Vagina (tissue), 2 donors: ENCODE measurements at regions not wholly inside any gene's neighbourhood (a gene's known extent, or its start where the extent isn't known, plus 50 kb on each side); places are given as distances from the start of the nearest gene placed in this dataset.

ENCODE experiments used
- DNase-seq, 2 donors: peaks; one replicate each; pipeline ENCODE4 v3.0.0-alpha.2; 2017; ENCODE audit errors: extremely low spot score in 2 of 2
- H3K27ac ChIP-seq: fragments of 200-600 bp; sonication (generic); one replicate; pipeline ENCODE4 v1.5.1; 2019
- H3K27me3 ChIP-seq: fragments of 200-600 bp; sonication (generic); one replicate; pipeline ENCODE4 v1.5.1; 2019
- H3K36me3 ChIP-seq, 2 donors: fragments of 200-600 bp; sonication (generic); one replicate each; pipeline ENCODE4 v1.5.1; 2017 to 2019
- H3K4me1 ChIP-seq: fragments of 200-600 bp; sonication (generic); one replicate; pipeline ENCODE4 v1.5.1; 2019
- H3K4me3 ChIP-seq, 2 donors: fragments of 200-600 bp; sonication (generic); 1 replicate in 1 of 2; 2 replicates in 1 of 2; pipeline ENCODE4 v1.5.1; 2016 to 2019
- H3K9me3 ChIP-seq: fragments of 200-600 bp; sonication (generic); one replicate; pipeline ENCODE4 v1.5.1; 2019
- CTCF ChIP-seq, 3 experiments: fragments of 450-650 bp in 2 of 3; fragments of 200-600 bp in 1 of 3; sonication (generic) in 1 of 3; IDR thresholded peaks; one replicate each; pipeline ENCODE4 v1.5.1; 2017 to 2019; ENCODE audit warnings: antibody characterized with exemption in 3 of 3, mild to moderate bottlenecking in 2 of 3, moderate library complexity in 2 of 3
- POLR2A ChIP-seq, 2 donors: fragments of 450-650 bp; IDR thresholded peaks; one replicate each; pipeline ENCODE4 v1.6.1; 2017; ENCODE audit warnings: antibody characterized with exemption in 2 of 2, mild to moderate bottlenecking in 2 of 2, moderate library complexity in 2 of 2
- POLR2AphosphoS5 ChIP-seq, 2 donors: sonication (generic); formaldehyde crosslinking; IDR thresholded peaks; one replicate each; pipeline ENCODE4 v1.9.0; 2017; ENCODE audit warnings: antibody characterized with exemption in 2 of 2, mild to moderate bottlenecking in 2 of 2, low read depth in 1 of 2; ENCODE audit not compliant: insufficient read depth in 1 of 2
- intact Hi-C: fragments of 100-400 bp; cut with DNase I; formaldehyde crosslinking; loops from one replicate; pipeline ENCODE4 v1.15.1; 2023

- Histone ChIP-seq H3K27ac (no peak overlapping the region), H3K4me1 (peaks cover 2% of the 10 kb centered on the region), H3K9me3 (no peaks in the 10 kb centered on the region), H3K27me3 (no peaks in the 10 kb centered on the region), H3K4me3 (no peak overlapping the region), H3K36me3 (no peaks in the 10 kb centered on the region)
- no peak for DNase-seq
- no peak for TF ChIP-seq CTCF (IDR thresholded peaks at IDR 0.05)
- intact Hi-C loops = loop anchor here (2.0 kb wide), 1 partner anchor 17 kb away; no protein-coding TSS in a partner anchor
These were observed 157.0 kb downstream of the COPRS start for GRCh38 chr17:31702041-31702440.

- H3K27me3 ChIP-seq = no peaks in the 10 kb centered on the region
- TF ChIP-seq POLR2A (IDR thresholded peaks at IDR 0.05) = no peak
- no peak for TF ChIP-seq CTCF (IDR thresholded peaks at IDR 0.05)
- TF ChIP-seq POLR2AphosphoS5 (IDR thresholded peaks at IDR 0.05; ENCODE audit: insufficient read depth in 1 of 2, low read depth in 1 of 2) = no peak
- intact Hi-C loops = no loop called here
These were observed 158.1 kb downstream of the COPRS start for GRCh38 chr17:31700973-31701372.

DNA sequence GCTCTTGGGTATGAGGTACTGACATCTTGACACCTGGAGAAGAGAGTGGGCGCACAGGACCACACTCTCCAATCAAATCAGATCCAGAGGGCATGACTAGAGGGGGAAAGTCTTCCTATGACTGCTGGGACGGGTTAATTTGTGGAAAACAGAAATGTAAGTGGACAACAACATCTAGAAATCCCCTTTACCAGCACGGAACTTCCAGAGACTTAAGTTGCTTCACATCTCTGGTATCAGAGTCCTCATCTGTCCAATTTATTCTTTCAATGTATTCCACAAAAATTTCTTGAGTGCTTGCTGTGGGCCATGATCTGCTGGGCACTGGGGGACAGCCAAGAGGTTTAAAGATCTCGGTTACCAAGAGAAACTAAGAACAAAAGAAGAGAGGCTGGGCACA lies 159.2 kb downstream of the COPRS start:
- no peak for DNase-seq
- H3K27ac ChIP-seq = no peak overlapping the region
- H3K27me3 ChIP-seq = no peaks in the 10 kb centered on the region
- no peaks in the 10 kb centered on the region for H3K36me3 ChIP-seq
- H3K4me3 ChIP-seq = no peak overlapping the region
- intact Hi-C loops = loop anchor here (10.0 kb wide), 1 partner anchor 135 kb away; no protein-coding TSS in a partner anchor
- TF ChIP-seq CTCF (IDR thresholded peaks at IDR 0.05) (no peak), POLR2AphosphoS5 (IDR thresholded peaks at IDR 0.05; ENCODE audit: insufficient read depth in 1 of 2, low read depth in 1 of 2) (no peak), POLR2A (IDR thresholded peaks at IDR 0.05) (no peak)
- peaks cover 24% of the 10 kb centered on the region for H3K4me1 ChIP-seq
- no peaks in the 10 kb centered on the region for H3K9me3 ChIP-seq

More at GRCh38 chr17:31700973-31701372, 158.1 kb downstream of the COPRS start:
- no peaks in the 10 kb centered on the region for H3K9me3 ChIP-seq
- no peak for DNase-seq
- H3K27ac ChIP-seq = no peak overlapping the region
- no peak overlapping the region for H3K4me3 ChIP-seq
- no peaks in the 10 kb centered on the region for H3K36me3 ChIP-seq
- peaks cover 13% of the 10 kb centered on the region for H3K4me1 ChIP-seq

- DNase-seq = no peak
- peaks cover 30% of the 10 kb centered on the region for H3K4me1 ChIP-seq
- TF ChIP-seq POLR2A (IDR thresholded peaks at IDR 0.05) = no peak
- TF ChIP-seq POLR2AphosphoS5 (IDR thresholded peaks at IDR 0.05; ENCODE audit: insufficient read depth in 1 of 2, low read depth in 1 of 2) = no peak
- no peak for TF ChIP-seq CTCF (IDR thresholded peaks at IDR 0.05)
These were observed 159.8 kb downstream of the COPRS start for GRCh38 chr17:31699281-31699680.

GRCh38 chr17:31698751-31699150 lies 160.3 kb downstream of the COPRS start:
- no peaks in the 10 kb centered on the region for H3K9me3 ChIP-seq
- intact Hi-C loops = loop anchor here (10.0 kb wide), 1 partner anchor 134 kb away; no protein-coding TSS in a partner anchor
- no peaks in the 10 kb centered on the region for H3K36me3 ChIP-seq
- DNase-seq = no peak
- H3K4me1 ChIP-seq = peaks cover 35% of the 10 kb centered on the region
- no peak for TF ChIP-seq CTCF (IDR thresholded peaks at IDR 0.05)
- no peak for TF ChIP-seq POLR2AphosphoS5 (IDR thresholded peaks at IDR 0.05; ENCODE audit: insufficient read depth in 1 of 2, low read depth in 1 of 2)
- TF ChIP-seq POLR2A (IDR thresholded peaks at IDR 0.05) = no peak
- H3K27me3 ChIP-seq = no peaks in the 10 kb centered on the region
- no peak overlapping the region for H3K4me3 ChIP-seq
- no peak overlapping the region for H3K27ac ChIP-seq

More at GRCh38 chr17:31699281-31699680, 159.8 kb downstream of the COPRS start:
- Histone ChIP-seq H3K9me3 (no peaks in the 10 kb centered on the region), H3K27me3 (no peaks in the 10 kb centered on the region), H3K36me3 (no peaks in the 10 kb centered on the region), H3K27ac (no peak overlapping the region), H3K4me3 (no peak overlapping the region)
- intact Hi-C loops = loop anchor here (10.0 kb wide), 1 partner anchor 134 kb away; no protein-coding TSS in a partner anchor
